B cell (primary cell): ENCODE measurements at regions not wholly inside any gene's neighbourhood (a gene's known extent, or its start where the extent isn't known, plus 50 kb on each side); places are given as distances from the start of the nearest gene placed in this dataset.
"Not testable (repeated sequence)": the region's sequence is repeated elsewhere in the genome, so short reads cannot be mapped to it uniquely, and the experiment has no call there.

Experiments
- ATAC-seq: fragments of 200-7000 bp; cut with Tn5 transposase; one replicate; pipeline ENCODE4 v1.10.0; 2021; ENCODE audit warnings: low read depth, mild to moderate bottlenecking, moderate number of reproducible peaks, moderate library complexity
- CTCF ChIA-PET: fragments of 350-600 bp; sonication (Branson Sonifier 250); formaldehyde crosslinking; loops from one replicate; lab custom pipeline; 2021; ENCODE audit warnings: antibody characterized with exemption, inconsistent platforms; lab: Charles Lee
- POLR2A ChIA-PET: fragments of 350-600 bp; sonication (Branson Sonifier 250); formaldehyde crosslinking; loops from one replicate; lab custom pipeline; 2021; ENCODE audit warnings: antibody characterized with exemption; lab: Charles Lee
- DNase-seq: peaks from one replicate; pipeline ENCODE4 v3.0.0; 2013
- H2AFZ ChIP-seq: 2 replicates; pipeline ENCODE4 v1.6.1; 2012; ENCODE audit warnings: mild to moderate bottlenecking, low read depth, low read length; ENCODE audit not compliant: insufficient read depth, poor library complexity, severe bottlenecking
- H3K27ac ChIP-seq, 2 donors: 1 replicate in 1 of 2; 2 replicates in 1 of 2; pipeline ENCODE4 v1.5.1; 2012 to 2013; ENCODE audit warnings: low read length in 2 of 2, mild to moderate bottlenecking in 2 of 2, moderate library complexity in 1 of 2
- H3K27me3 ChIP-seq, 4 experiments: fragments of 200-600 bp in 1 of 4; sonication (generic) in 1 of 4; replicated peaks in 1 of 4; 1 replicate in 2 of 4; 2 replicates in 2 of 4; pipeline versions ENCODE4 v1.6.1 to v1.7.0; 2013 to 2016; ENCODE audit warnings: low read length in 3 of 4, mild to moderate bottlenecking in 2 of 4, mixed read lengths in 1 of 4, moderate library complexity in 1 of 4; ENCODE audit not compliant: insufficient read depth in 4 of 4, control insufficient read depth in 3 of 4; ENCODE audit errors: control extremely low read depth in 1 of 4
- H3K36me3 ChIP-seq, 2 experiments: replicated peaks in 1 of 2; 1 replicate in 1 of 2; 2 replicates in 1 of 2; pipeline versions ENCODE4 v1.6.1 to v1.7.1; 2013; ENCODE audit warnings: low read length in 1 of 2; ENCODE audit not compliant: insufficient read depth in 2 of 2, control insufficient read depth in 1 of 2; ENCODE audit errors: control extremely low read depth in 1 of 2, extremely low read depth in 1 of 2
- H3K4me1 ChIP-seq, 2 donors: fragments of 200-600 bp in 1 of 2; sonication (generic) in 1 of 2; 1 replicate in 1 of 2; 2 replicates in 1 of 2; pipeline versions ENCODE4 v1.5.1 to v1.6.1; 2013 to 2017; ENCODE audit warnings: low read length in 2 of 2; ENCODE audit not compliant: control insufficient read depth in 2 of 2, insufficient read depth in 2 of 2
- H3K4me2 ChIP-seq: replicated peaks from 2 replicates; pipeline ENCODE3; 2012; ENCODE audit warnings: mild to moderate bottlenecking, low read depth, low read length; ENCODE audit not compliant: poor library complexity, severe bottlenecking
- H3K4me3 ChIP-seq, 5 experiments: fragments of 200-600 bp in 1 of 5; sonication (generic) in 1 of 5; 1 replicate in 3 of 5; 2 replicates in 2 of 5; pipeline versions ENCODE4 v1.5.1 to v1.7.0; 2011 to 2016; ENCODE audit warnings: low read length in 4 of 5, mild to moderate bottlenecking in 4 of 5, low read depth in 2 of 5, control low read depth in 1 of 5, moderate library complexity in 1 of 5; ENCODE audit not compliant: insufficient read depth in 1 of 5; ENCODE audit errors: control extremely low read depth in 1 of 5, extremely low read depth in 1 of 5
- H3K79me2 ChIP-seq: fragments of 200-600 bp; sonication (generic); one replicate; pipeline ENCODE4 v1.6.0; 2016; ENCODE audit warnings: low read length; ENCODE audit not compliant: control insufficient read depth, insufficient read depth
- H3K9ac ChIP-seq: fragments of 200-600 bp; sonication (generic); 2 replicates; pipeline ENCODE4 v1.6.1; 2017; ENCODE audit warnings: mild to moderate bottlenecking, low read length, moderate library complexity
- H3K9me3 ChIP-seq, 3 donors: one replicate each; pipeline versions ENCODE4 v1.6.1 to v1.7.1; 2013; ENCODE audit warnings: low read length in 2 of 3; ENCODE audit not compliant: control insufficient read depth in 2 of 3, insufficient read depth in 1 of 3; ENCODE audit errors: control extremely low read depth in 1 of 3
- H4K20me1 ChIP-seq: 2 replicates; pipeline ENCODE4 v1.6.0; 2012; ENCODE audit warnings: mild to moderate bottlenecking, low read length; ENCODE audit not compliant: insufficient read depth, control insufficient read depth, poor library complexity, severe bottlenecking
- H3K27ac Mint-ChIP-seq: one replicate; pipeline ENCODE4 v1.8.0; 2021; ENCODE audit warnings: mixed read lengths
- H3K27me3 Mint-ChIP-seq: one replicate; pipeline ENCODE4 v1.8.0; 2021; ENCODE audit warnings: mixed read lengths
- H3K4me1 Mint-ChIP-seq: one replicate; pipeline ENCODE4 v1.8.0; 2021; ENCODE audit warnings: mixed read lengths
- H3K4me3 Mint-ChIP-seq: one replicate; pipeline ENCODE4 v1.8.0; 2021; ENCODE audit warnings: mixed read lengths
- H3K9me3 Mint-ChIP-seq: one replicate; pipeline ENCODE4 v1.8.0; 2022; ENCODE audit warnings: mixed read lengths; ENCODE audit not compliant: insufficient read depth
- CTCF ChIP-seq: fragments of 200-600 bp; IDR thresholded peaks from one replicate; pipeline ENCODE4 v1.8.0; 2022; ENCODE audit warnings: antibody characterized with exemption, mild to moderate bottlenecking
- EZH2 ChIP-seq: IDR thresholded peaks from 2 replicates; pipeline ENCODE4 v1.6.1; 2012; ENCODE audit warnings: borderline replicate concordance, low read depth, mild to moderate bottlenecking, moderate library complexity, low read length; ENCODE audit not compliant: insufficient read depth, poor library complexity, severe bottlenecking
- WGBS: methylation state at CpG from one replicate; pipeline ENCODE4 v1.1.5; 2013; ENCODE audit warnings: missing lambda C conversion rate; ENCODE audit not compliant: insufficient coverage; 5-methylcytosine and 5-hydroxymethylcytosine counted together
- intact Hi-C: fragments of 100-400 bp; cut with micrococcal nuclease; formaldehyde crosslinking; loops from one replicate; pipeline ENCODE4 v1.10.0; 2022

GRCh38 chr17:77622647-77623046 is 335.9 kb upstream of the TNRC6C start:
- intact Hi-C loops, result no loop called here
- H3K27me3 ChIP-seq, result peaks cover 0 to 10% (median 1%) of the 10 kb centered on the region in 4 experiments
- peaks cover 23% of the 10 kb centered on the region for H3K27me3 Mint-ChIP-seq
- H3K4me1 ChIP-seq, result no peaks in the 10 kb centered on the region
- H3K9me3 ChIP-seq, result peaks cover 3 to 7% (median 5%) of the 10 kb centered on the region in 3 donors
- no peak overlapping the region for H3K4me2 ChIP-seq
- no peak overlapping the region for H3K4me3 Mint-ChIP-seq
- H3K4me1 Mint-ChIP-seq, result peaks cover 4% of the 10 kb centered on the region
- DNase-seq (no peak), ATAC-seq (no peak)
- POLR2A ChIA-PET, result no interaction called here
- TF ChIP-seq EZH2, result no peak
- no peak for TF ChIP-seq CTCF
- H3K9me3 Mint-ChIP-seq, result peaks cover 2% of the 10 kb centered on the region
- H3K27ac ChIP-seq, result no peak overlapping the region
- H3K4me3 ChIP-seq, result no peak overlapping the region
- no peak overlapping the region for H3K27ac Mint-ChIP-seq
- H2AFZ ChIP-seq, result no peak overlapping the region
- H3K36me3 ChIP-seq, result no peaks in the 10 kb centered on the region
- CTCF ChIA-PET, result no interaction called here
- H3K79me2 ChIP-seq, result no peaks in the 10 kb centered on the region
- H4K20me1 ChIP-seq, result no peaks in the 10 kb centered on the region
- 100% methylated on average over 1 of the region's 4 CpGs for WGBS
- no peak overlapping the region for H3K9ac ChIP-seq

- not testable (repeated sequence) for ATAC-seq
- WGBS, result 96% methylated on average over 8 of the region's 10 CpGs
- POLR2A ChIA-PET, result interaction anchor here (0.7 kb wide), 1 partner anchor 384 kb away, joined by 5 read pairs; no protein-coding TSS in a partner anchor
Measured at GRCh38 chr17:77623321-77623720, 335.2 kb upstream of the TNRC6C start.

More at GRCh38 chr17:77623321-77623720, 335.2 kb upstream of the TNRC6C start:
- H3K4me3 Mint-ChIP-seq, H4K20me1 ChIP-seq, DNase-seq, H3K36me3 ChIP-seq, H3K27ac Mint-ChIP-seq, CTCF ChIA-PET, H3K4me1 Mint-ChIP-seq, H3K4me2 ChIP-seq, H3K79me2 ChIP-seq, H3K9me3 Mint-ChIP-seq, H3K9me3 ChIP-seq, H3K27ac ChIP-seq, H3K9ac ChIP-seq, intact Hi-C loops, H2AFZ ChIP-seq, H3K4me1 ChIP-seq, H3K4me3 ChIP-seq: not testable (repeated sequence)
- H3K27me3 Mint-ChIP-seq, result peaks cover 23% of the 10 kb centered on the region
- H3K27me3 ChIP-seq, result peaks cover 0 to 14% (median 3%) of the 10 kb centered on the region in 4 experiments
